ENCODE measurements at regions not wholly inside any gene's neighbourhood (a gene's known extent, or its start where the extent isn't known, plus 50 kb on each side); places are given as distances from the start of the nearest gene placed in this dataset.

DNA sequence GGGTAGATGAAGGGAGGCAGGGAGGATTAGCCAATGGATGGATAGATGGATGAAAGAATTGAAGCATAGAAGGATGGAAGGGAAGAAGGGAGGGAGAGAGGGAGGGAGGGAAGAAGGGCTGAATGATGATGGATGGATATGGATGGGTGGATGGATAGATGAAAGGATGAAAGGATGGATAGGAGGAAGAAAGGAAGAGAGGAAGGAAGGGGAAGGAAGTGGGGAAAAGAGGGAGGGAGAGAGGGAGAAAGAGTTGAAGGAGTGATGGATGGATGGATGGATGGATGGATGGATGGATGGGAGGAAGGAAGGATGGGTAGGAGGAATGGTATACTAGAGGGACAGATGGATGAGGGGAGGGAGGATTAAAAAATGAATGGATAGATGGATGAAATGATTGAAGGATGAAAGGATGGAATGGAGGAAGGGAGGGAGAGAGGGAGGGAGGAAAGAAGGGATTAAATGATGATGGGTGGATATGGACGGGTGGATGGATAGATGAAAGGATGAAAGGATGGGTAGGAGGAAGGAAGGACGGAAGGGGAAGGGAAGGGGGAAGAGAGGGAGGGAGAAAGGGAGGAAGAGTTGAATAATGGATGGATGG lies 145.9 kb downstream of the MN1 start:
- H3K4me3 ChIP-seq (ENCODE audit: insufficient read depth, low read depth, low read length): no peak overlapping the region

GRCh38 chr22:27656970-27657369 lies 144.6 kb downstream of the MN1 start:
- H3K4me3 Mint-ChIP-seq (ENCODE audit: unreplicated experiment): no peak overlapping the region
- peaks cover 15% of the 10 kb centered on the region for H3K27me3 ChIP-seq (ENCODE audit: insufficient read depth, low read length)
- H3K9ac ChIP-seq (ENCODE audit: low read length): no peak overlapping the region
- H3K9me3 ChIP-seq (ENCODE audit: insufficient read depth, low read depth, low read length): peaks cover 2% of the 10 kb centered on the region
- H4K20me1 ChIP-seq (ENCODE audit: insufficient read depth, low read length): no peaks in the 10 kb centered on the region
- H3K27ac Mint-ChIP-seq (ENCODE audit: unreplicated experiment): no peak overlapping the region
- H3K4me1 Mint-ChIP-seq (ENCODE audit: low read depth, unreplicated experiment): no peaks in the 10 kb centered on the region
- H3K27ac ChIP-seq (ENCODE audit: low read depth, low read length): no peak overlapping the region
- H3K36me3 ChIP-seq (ENCODE audit: insufficient read depth, low read length): no peaks in the 10 kb centered on the region
- FAIRE-seq (no peak), DNase-seq (ENCODE audit: low read depth) (no peak)
- H3K79me2 ChIP-seq (ENCODE audit: insufficient read depth, low read length): no peaks in the 10 kb centered on the region
- peaks cover 10% of the 10 kb centered on the region for H3K9me3 Mint-ChIP-seq (ENCODE audit: unreplicated experiment)
- H3K4me1 ChIP-seq (ENCODE audit: insufficient read depth, low read length): no peaks in the 10 kb centered on the region
- H3K4me2 ChIP-seq (ENCODE audit: low read length): no peak overlapping the region
- H2AFZ ChIP-seq (ENCODE audit: low read depth, low read length): no peak overlapping the region
- H3K36me3 Mint-ChIP-seq (ENCODE audit: low read depth, unreplicated experiment): peaks cover 2% of the 10 kb centered on the region
- no peak overlapping the region for H3K4me3 ChIP-seq (ENCODE audit: insufficient read depth, low read depth, low read length)
- H3K27me3 Mint-ChIP-seq (ENCODE audit: low read depth, unreplicated experiment): peaks cover 28% of the 10 kb centered on the region
- TF ChIP-seq, protein P1, sequence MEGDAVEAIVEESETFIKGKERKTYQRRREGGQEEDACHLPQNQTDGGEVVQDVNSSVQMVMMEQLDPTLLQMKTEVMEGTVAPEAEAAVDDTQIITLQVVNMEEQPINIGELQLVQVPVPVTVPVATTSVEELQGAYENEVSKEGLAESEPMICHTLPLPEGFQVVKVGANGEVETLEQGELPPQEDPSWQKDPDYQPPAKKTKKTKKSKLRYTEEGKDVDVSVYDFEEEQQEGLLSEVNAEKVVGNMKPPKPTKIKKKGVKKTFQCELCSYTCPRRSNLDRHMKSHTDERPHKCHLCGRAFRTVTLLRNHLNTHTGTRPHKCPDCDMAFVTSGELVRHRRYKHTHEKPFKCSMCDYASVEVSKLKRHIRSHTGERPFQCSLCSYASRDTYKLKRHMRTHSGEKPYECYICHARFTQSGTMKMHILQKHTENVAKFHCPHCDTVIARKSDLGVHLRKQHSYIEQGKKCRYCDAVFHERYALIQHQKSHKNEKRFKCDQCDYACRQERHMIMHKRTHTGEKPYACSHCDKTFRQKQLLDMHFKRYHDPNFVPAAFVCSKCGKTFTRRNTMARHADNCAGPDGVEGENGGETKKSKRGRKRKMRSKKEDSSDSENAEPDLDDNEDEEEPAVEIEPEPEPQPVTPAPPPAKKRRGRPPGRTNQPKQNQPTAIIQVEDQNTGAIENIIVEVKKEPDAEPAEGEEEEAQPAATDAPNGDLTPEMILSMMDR (IDR thresholded peaks at IDR 0.05; ENCODE audit: insufficient read depth, low read depth, low read length): no peak
- TF ChIP-seq EZH2 (IDR thresholded peaks at IDR 0.05; ENCODE audit: insufficient read depth, low read length): no peak

More for the DNA sequence above, 145.9 kb downstream of the MN1 start:
- FAIRE-seq: no peak
- Histone ChIP-seq H3K9ac (ENCODE audit: low read length) (no peak overlapping the region), H3K4me2 (ENCODE audit: low read length) (no peak overlapping the region), H3K27ac (ENCODE audit: low read depth, low read length) (no peak overlapping the region), H3K9me3 (ENCODE audit: insufficient read depth, low read depth, low read length) (peaks cover 2% of the 10 kb centered on the region), H4K20me1 (ENCODE audit: insufficient read depth, low read length) (no peaks in the 10 kb centered on the region), H3K79me2 (ENCODE audit: insufficient read depth, low read length) (no peaks in the 10 kb centered on the region), H3K27me3 (ENCODE audit: insufficient read depth, low read length) (peaks cover 15% of the 10 kb centered on the region), H2AFZ (ENCODE audit: low read depth, low read length) (no peak overlapping the region), H3K4me1 (ENCODE audit: insufficient read depth, low read length) (no peaks in the 10 kb centered on the region), H3K36me3 (ENCODE audit: insufficient read depth, low read length) (no peaks in the 10 kb centered on the region)
- no peak overlapping the region for H3K4me3 Mint-ChIP-seq (ENCODE audit: unreplicated experiment)
- H3K9me3 Mint-ChIP-seq (ENCODE audit: unreplicated experiment): peaks cover 10% of the 10 kb centered on the region
- TF ChIP-seq, protein P1 (IDR thresholded peaks at IDR 0.05; ENCODE audit: insufficient read depth, low read depth, low read length): no peak
- no peak for TF ChIP-seq EZH2 (IDR thresholded peaks at IDR 0.05; ENCODE audit: insufficient read depth, low read length)
- DNase-seq (ENCODE audit: low read depth): no peak
- H3K36me3 Mint-ChIP-seq (ENCODE audit: low read depth, unreplicated experiment): peaks cover 2% of the 10 kb centered on the region
- H3K27me3 Mint-ChIP-seq (ENCODE audit: low read depth, unreplicated experiment): peaks cover 33% of the 10 kb centered on the region
- no peaks in the 10 kb centered on the region for H3K4me1 Mint-ChIP-seq (ENCODE audit: low read depth, unreplicated experiment)
- H3K27ac Mint-ChIP-seq (ENCODE audit: unreplicated experiment): no peak overlapping the region

DNA sequence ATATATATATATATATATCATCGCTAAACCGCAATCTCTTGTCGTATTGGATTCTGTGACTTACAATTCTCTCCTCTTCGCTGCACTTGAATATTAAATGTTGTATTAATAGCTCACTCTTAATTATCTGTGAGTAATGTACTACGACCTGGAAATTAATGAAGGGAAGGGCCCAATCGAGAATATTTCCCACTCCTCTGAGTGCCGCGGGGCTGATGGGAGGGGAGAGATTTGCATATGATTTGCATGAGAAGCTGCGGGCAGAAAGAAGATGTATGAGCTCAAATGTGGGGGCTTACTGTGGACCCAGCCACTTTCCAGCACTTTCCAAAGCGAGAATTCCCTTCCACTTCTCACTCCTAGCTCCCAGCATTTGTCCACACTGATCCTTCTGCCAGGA lies 141.2 kb downstream of the MN1 start:
- no peak overlapping the region for H3K4me3 ChIP-seq (ENCODE audit: insufficient read depth, low read depth, low read length)
- H3K36me3 ChIP-seq (ENCODE audit: insufficient read depth, low read length): no peaks in the 10 kb centered on the region
- H3K4me2 ChIP-seq (ENCODE audit: low read length): no peak overlapping the region
- peaks cover 9% of the 10 kb centered on the region for H3K9me3 Mint-ChIP-seq (ENCODE audit: unreplicated experiment)
- H3K9me3 ChIP-seq (ENCODE audit: insufficient read depth, low read depth, low read length): peaks cover 2% of the 10 kb centered on the region
- peaks cover 14% of the 10 kb centered on the region for H3K27me3 Mint-ChIP-seq (ENCODE audit: low read depth, unreplicated experiment)
- no peak overlapping the region for H3K4me3 Mint-ChIP-seq (ENCODE audit: unreplicated experiment)
- TF ChIP-seq EZH2 (IDR thresholded peaks at IDR 0.05; ENCODE audit: insufficient read depth, low read length): no peak
- TF ChIP-seq, protein P1 (IDR thresholded peaks at IDR 0.05; ENCODE audit: insufficient read depth, low read depth, low read length): no peak
- peaks cover 2% of the 10 kb centered on the region for H3K36me3 Mint-ChIP-seq (ENCODE audit: low read depth, unreplicated experiment)
- DNase-seq (ENCODE audit: low read depth) (no peak), FAIRE-seq (no peak)
- H3K4me1 Mint-ChIP-seq (ENCODE audit: low read depth, unreplicated experiment): peaks cover 10% of the 10 kb centered on the region
- peaks cover 10% of the 10 kb centered on the region for H3K4me1 ChIP-seq (ENCODE audit: insufficient read depth, low read length)
- no peak overlapping the region for H3K27ac Mint-ChIP-seq (ENCODE audit: unreplicated experiment)
- peaks cover 5% of the 10 kb centered on the region for H3K27me3 ChIP-seq (ENCODE audit: insufficient read depth, low read length)
- H4K20me1 ChIP-seq (ENCODE audit: insufficient read depth, low read length): no peaks in the 10 kb centered on the region
- H3K79me2 ChIP-seq (ENCODE audit: insufficient read depth, low read length): no peaks in the 10 kb centered on the region
- no peak overlapping the region for H2AFZ ChIP-seq (ENCODE audit: low read depth, low read length)
- no peak overlapping the region for H3K9ac ChIP-seq (ENCODE audit: low read length)
- H3K27ac ChIP-seq (ENCODE audit: low read depth, low read length): no peak overlapping the region

Measured in astrocyte (in vitro differentiated cells and primary cell).